Ovary (tissue), 7 donors: ENCODE measurements at regions not wholly inside any gene's neighbourhood (a gene's known extent, or its start where the extent isn't known, plus 50 kb on each side); places are given as distances from the start of the nearest gene placed in this dataset.

Source experiments
- DNase-seq, 5 donors: peaks; one replicate each; pipeline ENCODE4 v3.0.0-alpha.2; 2019 to 2020
- H3K27ac ChIP-seq, 2 donors: fragments of 200-600 bp; one replicate each; pipeline versions ENCODE4 v1.5.1 to v1.8.0; 2019 to 2022
- H3K27me3 ChIP-seq: fragments of 200-600 bp; one replicate; pipeline ENCODE4 v1.8.0; 2022
- H3K36me3 ChIP-seq: fragments of 200-600 bp; sonication (generic); one replicate; pipeline ENCODE4 v1.5.1; 2019
- H3K4me1 ChIP-seq: one replicate; pipeline ENCODE4 v1.8.1; 2013; ENCODE audit warnings: mild to moderate bottlenecking, moderate library complexity; ENCODE audit not compliant: insufficient read depth
- H3K4me3 ChIP-seq: fragments of 200-600 bp; sonication (generic); one replicate; pipeline ENCODE4 v1.5.1; 2017
- H3K9me3 ChIP-seq, 2 donors: fragments of 200-600 bp in 1 of 2; sonication (generic) in 1 of 2; one replicate each; pipeline versions ENCODE4 v1.5.1 to v1.8.1; 2013 to 2019; ENCODE audit warnings: mild to moderate bottlenecking in 1 of 2, moderate library complexity in 1 of 2
- CTCF ChIP-seq, 3 donors: fragments of 450-650 bp in 2 of 3; fragments of 200-600 bp in 1 of 3; IDR thresholded peaks; one replicate each; pipeline versions ENCODE4 v1.5.1 to v1.8.0; 2016 to 2022; ENCODE audit warnings: antibody characterized with exemption in 3 of 3, mild to moderate bottlenecking in 1 of 3
- EP300 ChIP-seq: sonication (generic); formaldehyde crosslinking; IDR thresholded peaks from one replicate; pipeline ENCODE4 v1.6.1; 2017; ENCODE audit warnings: antibody characterized with exemption
- POLR2A ChIP-seq: fragments of 450-650 bp; IDR thresholded peaks from one replicate; pipeline ENCODE4 v1.6.1; 2017; ENCODE audit warnings: antibody characterized with exemption, mild to moderate bottlenecking, moderate library complexity
- WGBS, 3 donors: extraction: QIAGEN DNeasy Blood & Tissue Kit in 1 of 3; methylation state at CpG; one replicate each; pipeline versions ENCODE4 v1.1.5 to v1.1.7; 2013 to 2017; 5-methylcytosine and 5-hydroxymethylcytosine counted together
- intact Hi-C, 4 donors: fragments of 100-400 bp; cut with DNase I; formaldehyde crosslinking; loops; one replicate each; pipeline versions ENCODE4 v1.11.0 to v1.15.1; 2022 to 2023
- donor health status: DM: no; HTN: no; CAD: no; lungs with moderate emphysema.
- donor health status: DM: no; HTN: no; CAD: no.
- donor health status: Bipolar disorder and iron deficiency.
- donor health status: DM: no; HTN: no; CAD: no.
- donor health status: DM: yes; HTN: yes; CAD: no.

- Histone ChIP-seq H3K27ac (no peak overlapping the region), H3K4me1 (no peaks in the 10 kb centered on the region), H3K9me3 (no peaks in the 10 kb centered on the region), H3K4me3 (no peak overlapping the region), H3K27me3 (no peaks in the 10 kb centered on the region), H3K36me3 (no peaks in the 10 kb centered on the region)
- no peak for DNase-seq
- intact Hi-C loops, result no loop called here
- WGBS, 3 donors, result 89 to 93% (median 92%) methylated on average over 5 of the region's 5 CpGs
- TF ChIP-seq EP300 (no peak), CTCF (IDR thresholded peaks at IDR 0.05) (no peak), POLR2A (no peak)
Measured at GRCh38 chr6:110550353-110550752, 73.9 kb upstream of the SLC22A16 start.

GRCh38 chr6:110549277-110549676, 72.9 kb upstream of the SLC22A16 start:
- no peak overlapping the region for H3K4me3 ChIP-seq
- H3K36me3 ChIP-seq, result no peaks in the 10 kb centered on the region
- TF ChIP-seq POLR2A (no peak), EP300 (no peak), CTCF (IDR thresholded peaks at IDR 0.05) (no peak)
- no peak for DNase-seq
- H3K9me3 ChIP-seq, result no peaks in the 10 kb centered on the region
- H3K4me1 ChIP-seq, result peaks cover 2% of the 10 kb centered on the region
- H3K27me3 ChIP-seq, result no peaks in the 10 kb centered on the region
- WGBS, 3 donors, result 84 to 89% (median 85%) methylated on average over 5 of the region's 5 CpGs
- no peak overlapping the region for H3K27ac ChIP-seq
- intact Hi-C loops, result no loop called here

GRCh38 chr6:110548110-110548847, 71.9 kb upstream of the SLC22A16 start:
- H3K36me3 ChIP-seq, result no peaks in the 10 kb centered on the region
- no peak for TF ChIP-seq CTCF (IDR thresholded peaks at IDR 0.05)
- TF ChIP-seq POLR2A, result no peak
- no peak for TF ChIP-seq EP300
- H3K27me3 ChIP-seq, result no peaks in the 10 kb centered on the region
- no peaks in the 10 kb centered on the region for H3K9me3 ChIP-seq
- no peak for DNase-seq
- intact Hi-C loops, result no loop called here
- WGBS, 3 donors, result 74 to 80% (median 76%) methylated on average over 3 of the region's 3 CpGs
- no peak overlapping the region for H3K27ac ChIP-seq
- peaks cover 3% of the 10 kb centered on the region for H3K4me1 ChIP-seq
- no peak overlapping the region for H3K4me3 ChIP-seq

GRCh38 chr6:110547266-110547964, 71.0 kb upstream of the SLC22A16 start:
- Histone ChIP-seq H3K9me3 (no peaks in the 10 kb centered on the region), H3K36me3 (no peaks in the 10 kb centered on the region), H3K27me3 (no peaks in the 10 kb centered on the region), H3K4me1 (peaks cover 3% of the 10 kb centered on the region), H3K27ac (no peak overlapping the region), H3K4me3 (no peak overlapping the region)
- intact Hi-C loops, result no loop called here
- no peak for TF ChIP-seq CTCF (IDR thresholded peaks at IDR 0.05)
- TF ChIP-seq EP300, result no peak
- no peak for TF ChIP-seq POLR2A
- DNase-seq, result no peak
- 74 to 76% (median 74%) methylated on average over 1 of the region's 1 CpG for WGBS, 3 donors
